Ovary (tissue), 7 donors: ENCODE measurements at regions not wholly inside any gene's neighbourhood (a gene's known extent, or its start where the extent isn't known, plus 50 kb on each side); places are given as distances from the start of the nearest gene placed in this dataset.

Experiments used
- DNase-seq, 5 donors: peaks; one replicate each; pipeline ENCODE4 v3.0.0-alpha.2; 2019 to 2020
- H3K27ac ChIP-seq, 2 donors: fragments of 200-600 bp; one replicate each; pipeline versions ENCODE4 v1.5.1 to v1.8.0; 2019 to 2022
- H3K27me3 ChIP-seq: fragments of 200-600 bp; one replicate; pipeline ENCODE4 v1.8.0; 2022
- H3K36me3 ChIP-seq: fragments of 200-600 bp; sonication (generic); one replicate; pipeline ENCODE4 v1.5.1; 2019
- H3K4me1 ChIP-seq: one replicate; pipeline ENCODE4 v1.8.1; 2013; ENCODE audit warnings: mild to moderate bottlenecking, moderate library complexity; ENCODE audit not compliant: insufficient read depth
- H3K4me3 ChIP-seq: fragments of 200-600 bp; sonication (generic); one replicate; pipeline ENCODE4 v1.5.1; 2017
- H3K9me3 ChIP-seq, 2 donors: fragments of 200-600 bp in 1 of 2; sonication (generic) in 1 of 2; one replicate each; pipeline versions ENCODE4 v1.5.1 to v1.8.1; 2013 to 2019; ENCODE audit warnings: mild to moderate bottlenecking in 1 of 2, moderate library complexity in 1 of 2
- EP300 ChIP-seq: sonication (generic); formaldehyde crosslinking; IDR thresholded peaks from one replicate; pipeline ENCODE4 v1.6.1; 2017; ENCODE audit warnings: antibody characterized with exemption
- POLR2A ChIP-seq: fragments of 450-650 bp; IDR thresholded peaks from one replicate; pipeline ENCODE4 v1.6.1; 2017; ENCODE audit warnings: antibody characterized with exemption, mild to moderate bottlenecking, moderate library complexity
- WGBS, 3 donors: extraction: QIAGEN DNeasy Blood & Tissue Kit in 1 of 3; methylation state at CpG; one replicate each; pipeline versions ENCODE4 v1.1.5 to v1.1.7; 2013 to 2017; 5-methylcytosine and 5-hydroxymethylcytosine counted together
- intact Hi-C, 4 donors: fragments of 100-400 bp; cut with DNase I; formaldehyde crosslinking; loops; one replicate each; pipeline versions ENCODE4 v1.11.0 to v1.15.1; 2022 to 2023
- TF ChIP-seq, protein P1 (sequence below), 3 donors: fragments of 450-650 bp in 2 of 3; fragments of 200-600 bp in 1 of 3; IDR thresholded peaks; one replicate each; pipeline versions ENCODE4 v1.5.1 to v1.8.0; 2016 to 2022; ENCODE audit warnings: antibody characterized with exemption in 3 of 3, mild to moderate bottlenecking in 1 of 3
- donor health status: DM: no; HTN: no; CAD: no; lungs with moderate emphysema.
- donor health status: DM: no; HTN: no; CAD: no.
- donor health status: Bipolar disorder and iron deficiency.
- donor health status: DM: no; HTN: no; CAD: no.
- donor health status: DM: yes; HTN: yes; CAD: no.

DNA sequence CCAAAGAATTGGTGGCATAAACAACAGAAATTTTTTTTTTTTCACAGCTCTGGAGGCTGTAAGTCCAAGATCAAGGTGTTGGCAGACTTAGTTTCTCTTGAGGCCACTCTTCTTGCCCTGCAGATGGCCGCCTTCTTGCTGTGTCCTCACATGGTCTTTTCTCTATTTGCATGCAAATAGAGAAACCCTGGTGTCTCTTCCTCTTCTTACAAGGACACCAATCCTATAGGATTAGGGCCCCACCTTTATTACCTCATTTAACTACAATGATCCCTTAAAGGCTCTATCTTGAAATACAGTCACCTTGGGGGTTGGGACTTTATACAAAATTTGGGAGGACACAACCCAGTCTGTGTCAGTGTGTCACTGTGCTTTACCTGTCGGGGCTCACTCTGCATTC, 175.4 kb upstream of the PGRMC2 start:
- Histone ChIP-seq H3K4me3 (no peak overlapping the region), H3K27me3 (no peaks in the 10 kb centered on the region), H3K9me3 (no peaks in the 10 kb centered on the region), H3K36me3 (no peaks in the 10 kb centered on the region), H3K27ac (no peak overlapping the region), H3K4me1 (peaks cover 7% of the 10 kb centered on the region)
- 87 to 97% (median 97%) methylated on average over 2 of the region's 2 CpGs for WGBS, 3 donors
- DNase-seq, result no peak
- TF ChIP-seq POLR2A, result no peak
- intact Hi-C loops, result loop anchor here in 1 of 4 donors (10.0 kb wide), 1 partner anchor 92 kb away; no protein-coding TSS in a partner anchor

DNA sequence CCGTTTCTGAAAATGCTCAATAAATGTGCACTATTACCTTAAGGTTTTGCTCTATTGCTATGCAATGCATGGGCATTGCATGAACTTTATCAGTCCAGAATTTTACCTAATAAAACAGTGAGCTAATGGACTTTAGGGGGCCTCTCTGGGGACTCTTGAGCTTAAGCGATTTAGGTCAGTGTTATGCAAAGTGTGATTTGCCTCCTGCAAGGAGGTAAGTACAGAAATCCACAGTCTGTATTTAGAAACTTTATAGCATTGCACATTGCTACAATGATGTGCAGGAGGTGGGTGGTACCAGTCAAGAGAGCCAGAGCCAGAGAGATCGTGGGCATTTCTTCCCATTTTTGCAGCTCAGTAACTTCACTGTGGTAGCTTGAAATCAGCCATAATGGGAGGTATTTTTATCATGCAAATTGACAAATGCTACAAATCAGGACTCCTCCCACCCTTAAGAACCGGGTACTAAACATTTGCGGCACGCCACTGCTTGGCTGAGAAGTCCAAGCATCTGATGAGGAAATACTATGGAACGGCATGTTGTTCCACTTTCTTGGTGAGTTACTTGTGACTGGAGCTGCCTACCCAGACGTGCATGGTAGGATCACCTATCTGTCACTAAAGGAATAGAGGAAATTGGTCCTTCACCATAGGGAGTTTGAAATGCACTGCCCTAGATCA, 174.6 kb upstream of the PGRMC2 start:
- no peak overlapping the region for H3K4me3 ChIP-seq
- 89 to 96% (median 89%) methylated on average over 8 of the region's 8 CpGs for WGBS, 3 donors
- intact Hi-C loops, result loop anchor here in 1 of 4 donors (10.0 kb wide), 1 partner anchor 93 kb away; no protein-coding TSS in a partner anchor
- H3K36me3 ChIP-seq, result no peaks in the 10 kb centered on the region
- H3K9me3 ChIP-seq, result no peaks in the 10 kb centered on the region
- no peak for DNase-seq
- peaks cover 5% of the 10 kb centered on the region for H3K4me1 ChIP-seq
- H3K27me3 ChIP-seq, result no peaks in the 10 kb centered on the region
- TF ChIP-seq, protein P1, sequence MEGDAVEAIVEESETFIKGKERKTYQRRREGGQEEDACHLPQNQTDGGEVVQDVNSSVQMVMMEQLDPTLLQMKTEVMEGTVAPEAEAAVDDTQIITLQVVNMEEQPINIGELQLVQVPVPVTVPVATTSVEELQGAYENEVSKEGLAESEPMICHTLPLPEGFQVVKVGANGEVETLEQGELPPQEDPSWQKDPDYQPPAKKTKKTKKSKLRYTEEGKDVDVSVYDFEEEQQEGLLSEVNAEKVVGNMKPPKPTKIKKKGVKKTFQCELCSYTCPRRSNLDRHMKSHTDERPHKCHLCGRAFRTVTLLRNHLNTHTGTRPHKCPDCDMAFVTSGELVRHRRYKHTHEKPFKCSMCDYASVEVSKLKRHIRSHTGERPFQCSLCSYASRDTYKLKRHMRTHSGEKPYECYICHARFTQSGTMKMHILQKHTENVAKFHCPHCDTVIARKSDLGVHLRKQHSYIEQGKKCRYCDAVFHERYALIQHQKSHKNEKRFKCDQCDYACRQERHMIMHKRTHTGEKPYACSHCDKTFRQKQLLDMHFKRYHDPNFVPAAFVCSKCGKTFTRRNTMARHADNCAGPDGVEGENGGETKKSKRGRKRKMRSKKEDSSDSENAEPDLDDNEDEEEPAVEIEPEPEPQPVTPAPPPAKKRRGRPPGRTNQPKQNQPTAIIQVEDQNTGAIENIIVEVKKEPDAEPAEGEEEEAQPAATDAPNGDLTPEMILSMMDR (IDR thresholded peaks at IDR 0.05), result no peak
- no peak for TF ChIP-seq POLR2A
- TF ChIP-seq EP300, result no peak
- no peak overlapping the region for H3K27ac ChIP-seq

DNA sequence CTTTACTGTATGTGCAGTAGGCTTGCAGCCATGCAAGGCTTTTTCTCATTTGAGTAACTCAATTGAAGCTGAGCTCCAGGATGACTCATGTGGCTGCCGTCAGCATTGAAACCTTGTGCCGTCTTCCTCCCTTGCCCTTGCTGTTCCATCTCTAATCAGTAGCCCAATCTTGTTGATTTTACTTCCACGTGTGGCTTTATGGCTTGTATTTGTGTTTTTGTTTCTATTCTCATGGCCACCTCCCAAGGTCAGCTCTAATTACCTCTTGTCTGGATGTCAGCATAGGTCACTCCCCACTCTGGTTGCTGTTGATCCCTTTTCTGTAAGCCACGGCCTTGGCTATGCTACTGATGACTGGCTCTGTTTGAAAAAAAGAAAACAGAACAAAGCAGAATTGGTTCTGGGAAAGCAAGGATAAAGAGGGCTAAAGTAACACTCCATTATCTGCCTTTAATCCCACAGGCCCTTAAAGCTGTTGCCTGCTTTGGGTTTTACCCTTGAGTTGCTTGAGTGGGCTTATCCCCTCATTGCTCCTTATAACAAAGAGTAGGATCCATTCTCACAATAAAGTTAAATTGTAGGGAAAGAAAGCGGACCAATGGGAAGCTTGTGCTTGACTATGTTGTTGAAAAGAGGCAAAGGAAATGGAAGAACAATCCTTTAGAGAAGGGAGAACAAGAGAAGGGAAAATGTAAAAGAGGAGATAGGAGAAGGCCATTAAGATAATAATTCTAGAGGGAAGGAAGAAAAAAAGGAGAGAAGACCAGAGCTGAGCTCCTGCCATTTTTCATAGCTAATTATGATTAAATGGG, 173.9 kb upstream of the PGRMC2 start:
- intact Hi-C loops, result loop anchor here in 1 of 4 donors (10.0 kb wide), 1 partner anchor 93 kb away; no protein-coding TSS in a partner anchor
- Histone ChIP-seq H3K4me3 (no peak overlapping the region), H3K9me3 (no peaks in the 10 kb centered on the region), H3K27ac (no peak overlapping the region), H3K4me1 (peaks cover 5% of the 10 kb centered on the region), H3K27me3 (no peaks in the 10 kb centered on the region), H3K36me3 (no peaks in the 10 kb centered on the region)
- no peak for TF ChIP-seq POLR2A
- TF ChIP-seq EP300, result no peak
- TF ChIP-seq, protein P1 (IDR thresholded peaks at IDR 0.05), result no peak
- 34 to 37% (median 35%) methylated on average over 5 of the region's 5 CpGs for WGBS, 3 donors
- DNase-seq, result peak; percentile 22 to 50 (median 28)

DNA sequence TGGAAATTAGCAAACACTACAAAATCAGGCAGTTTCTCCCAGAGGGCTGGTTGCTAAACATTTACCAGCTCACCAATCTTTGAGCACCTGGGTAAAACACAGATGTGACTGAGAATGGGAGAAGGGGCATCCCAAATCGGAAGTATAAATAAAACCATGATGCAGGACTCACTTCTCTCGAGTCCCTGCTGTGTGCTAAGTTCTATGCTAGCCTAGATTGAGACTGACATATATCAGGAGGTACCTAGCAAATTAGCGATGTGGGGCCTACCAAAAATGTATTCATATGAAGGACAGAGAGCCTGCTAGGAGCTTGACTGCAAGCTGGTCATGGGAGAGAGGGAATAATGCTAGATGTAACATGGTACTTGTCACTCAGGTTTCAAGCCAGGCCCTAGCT, 171.9 kb upstream of the PGRMC2 start:
- Histone ChIP-seq H3K4me3 (no peak overlapping the region), H3K4me1 (peaks cover 5% of the 10 kb centered on the region), H3K27me3 (no peaks in the 10 kb centered on the region), H3K9me3 (no peaks in the 10 kb centered on the region), H3K27ac (no peak overlapping the region), H3K36me3 (no peaks in the 10 kb centered on the region)
- no peak for TF ChIP-seq EP300
- no peak for TF ChIP-seq POLR2A
- TF ChIP-seq, protein P1 (IDR thresholded peaks at IDR 0.05), result no peak
- intact Hi-C loops, result loop anchor here (5.0 to 10.0 kb wide), 5 partner anchors 95 to 405 kb away; no protein-coding TSS in a partner anchor
- WGBS, 3 donors, result 63 to 66% (median 63%) methylated on average over 3 of the region's 3 CpGs
- no peak for DNase-seq
